Activated CD8-positive, alpha-beta memory T cell treated with anti-CD3 and anti-CD28 coated beads for 4 hours (primary cell): ENCODE measurements at regions not wholly inside any gene's neighbourhood (a gene's known extent, or its start where the extent isn't known, plus 50 kb on each side); places are given as distances from the start of the nearest gene placed in this dataset.

Source experiments
- DNase-seq, 2 donors: peaks; one replicate each; pipeline ENCODE4 v3.0.0-alpha.2; 2020; ENCODE audit warnings: low read depth in 2 of 2

- DNase-seq, result no peak
Measured at GRCh38 chr1:244196571-244197285, 145.6 kb downstream of the ZBTB18 start.

DNA sequence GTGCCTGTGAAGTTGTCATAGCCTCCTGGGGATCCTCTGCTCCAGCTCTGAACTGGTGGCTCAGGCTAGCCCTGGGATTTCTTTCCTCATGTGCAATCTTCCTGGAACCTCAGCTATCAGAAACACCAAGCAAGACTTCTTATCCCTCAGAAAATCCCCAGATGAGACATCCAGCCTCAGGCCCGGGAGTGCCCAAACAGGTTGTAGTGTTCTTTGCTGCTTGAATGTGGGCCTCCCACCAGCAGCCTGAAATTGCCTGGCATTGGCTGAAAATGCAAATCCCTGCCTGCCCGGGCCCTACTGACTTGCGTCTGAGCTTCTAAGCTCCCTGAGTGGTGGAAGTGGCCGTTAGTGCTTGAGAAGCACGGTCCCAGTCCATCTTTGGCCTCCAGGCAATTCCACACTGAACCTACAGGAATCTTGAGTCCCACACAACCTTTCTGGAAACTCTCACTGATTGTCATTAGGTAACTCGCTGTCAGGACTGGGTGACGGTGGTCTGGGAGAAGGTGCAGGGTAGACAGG lies 146.8 kb downstream of the ZBTB18 start:
- no peak for DNase-seq

DNA sequence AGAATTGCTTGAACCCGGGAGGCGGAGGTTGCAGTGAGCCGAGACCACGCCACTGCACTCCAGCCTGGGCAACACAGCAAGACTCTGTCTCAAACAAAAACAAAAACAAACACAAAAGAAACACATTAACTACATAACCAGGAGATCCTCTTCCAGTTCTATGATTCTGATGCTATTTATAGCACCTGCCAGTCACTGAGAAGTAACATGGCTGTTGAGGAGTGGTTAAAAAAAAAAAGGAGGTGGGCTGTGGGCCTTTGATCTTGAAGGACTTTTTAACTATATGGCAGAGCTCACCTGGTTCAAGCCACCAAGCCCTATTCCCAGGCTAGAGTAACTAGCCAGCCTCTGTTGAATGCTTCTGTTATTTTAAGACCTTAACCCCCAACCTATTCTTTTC lies 148.8 kb downstream of the ZBTB18 start:
- no peak for DNase-seq

GRCh38 chr1:244200596-244200995 lies 149.5 kb downstream of the ZBTB18 start:
- DNase-seq, result no peak

GRCh38 chr1:244201750-244202149 lies 150.7 kb downstream of the ZBTB18 start:
- no peak for DNase-seq

GRCh38 chr1:244204004-244204403 lies 152.9 kb downstream of the ZBTB18 start:
- no peak for DNase-seq

DNA sequence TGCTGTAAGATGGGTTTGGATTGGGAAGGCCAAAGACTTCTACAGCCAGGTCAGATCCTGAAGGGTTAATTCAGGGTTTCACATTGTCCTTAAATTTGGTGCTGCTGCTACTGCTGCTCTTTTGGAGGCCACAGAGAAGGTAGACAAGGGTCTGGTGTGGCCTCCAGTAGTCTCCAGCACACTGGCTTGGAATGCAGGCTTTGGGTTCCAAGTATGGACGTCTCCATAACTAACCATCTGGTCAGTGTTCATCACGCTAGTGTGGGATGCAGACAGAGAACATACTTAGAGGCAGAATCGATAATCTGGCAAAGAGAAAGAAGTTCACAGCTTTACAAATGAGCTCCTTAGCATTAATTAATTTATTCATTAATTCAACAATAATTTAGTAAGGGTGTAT lies 154.1 kb downstream of the ZBTB18 start:
- no peak for DNase-seq

DNA sequence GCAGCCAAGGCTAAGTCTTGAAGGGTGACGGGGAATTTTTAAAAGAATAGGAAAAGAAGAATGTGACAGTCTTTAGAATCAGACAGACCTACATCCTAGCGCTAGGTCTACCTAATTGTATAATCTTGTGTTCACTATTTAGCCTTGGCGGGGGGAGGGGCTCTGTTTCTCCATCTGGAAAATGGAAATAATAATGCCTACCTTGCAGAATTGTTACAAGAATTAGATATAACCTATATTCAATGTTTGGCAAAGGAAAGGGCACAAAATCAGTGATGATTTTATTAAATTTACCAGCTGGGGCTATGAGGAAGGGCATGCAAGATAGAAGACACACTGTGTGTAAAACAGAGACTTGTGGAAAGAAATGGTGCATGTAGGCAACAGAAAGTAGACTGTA lies 154.8 kb downstream of the ZBTB18 start:
- no peak for DNase-seq

DNA sequence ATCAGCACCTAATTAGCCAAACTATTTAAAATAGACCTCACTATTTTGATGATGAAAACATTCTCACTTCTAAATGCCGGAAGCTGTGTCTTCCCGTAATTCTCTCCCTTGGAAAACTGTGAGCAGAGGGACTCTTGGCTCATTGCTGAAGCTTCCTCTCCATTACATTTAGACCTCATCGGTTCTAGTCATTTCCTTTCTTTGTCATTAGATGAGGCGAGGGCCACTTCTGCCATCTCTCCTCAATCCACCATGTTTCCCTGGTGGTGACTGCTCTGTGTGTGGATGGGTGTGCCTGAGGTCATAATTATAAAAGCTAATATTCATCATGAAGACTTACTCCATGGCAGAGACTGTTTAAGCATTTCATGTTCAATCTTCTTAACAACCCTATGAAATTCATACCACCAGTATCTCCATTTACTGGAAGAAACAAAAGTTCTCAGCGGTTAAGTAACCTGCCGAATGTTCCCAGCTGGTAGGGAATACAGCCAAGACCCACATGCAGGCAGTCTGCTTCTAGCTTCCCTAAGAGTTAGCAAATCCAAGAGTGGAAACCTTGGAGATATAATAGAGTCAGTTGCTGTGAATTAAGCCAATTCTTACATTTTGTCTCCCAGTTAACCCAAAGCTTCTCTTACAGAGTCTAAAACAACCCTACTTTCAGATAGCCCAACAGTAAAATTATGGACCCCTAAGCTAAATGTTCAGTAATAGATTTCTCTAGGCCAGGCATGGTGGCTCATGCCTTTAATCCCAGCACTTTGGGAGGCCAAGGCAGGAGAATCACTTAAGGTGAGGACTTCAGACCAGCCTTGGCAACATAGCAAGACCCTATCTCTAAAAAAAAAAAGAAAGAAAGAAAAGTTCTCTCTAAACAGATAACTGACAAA lies 156.2 kb downstream of the ZBTB18 start:
- DNase-seq, result no peak

DNA sequence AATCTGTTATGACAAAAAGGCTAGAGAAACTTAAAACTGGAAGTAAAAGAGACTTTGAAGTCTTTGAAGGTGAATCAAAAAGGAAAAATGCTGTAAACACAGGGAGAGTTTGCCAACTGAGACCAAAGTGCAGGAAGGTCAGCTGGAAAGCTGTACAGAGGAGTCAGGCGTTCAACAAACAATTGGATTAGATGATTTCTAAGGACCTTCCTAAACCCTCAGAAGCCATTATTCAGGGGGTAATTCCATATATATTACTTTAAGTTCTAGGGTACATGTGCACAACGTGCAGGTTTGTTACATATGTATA lies 156.8 kb downstream of the ZBTB18 start:
- DNase-seq, result no peak

GRCh38 chr1:244209955-244210354 lies 158.9 kb downstream of the ZBTB18 start:
- no peak for DNase-seq

GRCh38 chr1:244210884-244211558 lies 159.9 kb downstream of the ZBTB18 start:
- DNase-seq, result no peak

DNA sequence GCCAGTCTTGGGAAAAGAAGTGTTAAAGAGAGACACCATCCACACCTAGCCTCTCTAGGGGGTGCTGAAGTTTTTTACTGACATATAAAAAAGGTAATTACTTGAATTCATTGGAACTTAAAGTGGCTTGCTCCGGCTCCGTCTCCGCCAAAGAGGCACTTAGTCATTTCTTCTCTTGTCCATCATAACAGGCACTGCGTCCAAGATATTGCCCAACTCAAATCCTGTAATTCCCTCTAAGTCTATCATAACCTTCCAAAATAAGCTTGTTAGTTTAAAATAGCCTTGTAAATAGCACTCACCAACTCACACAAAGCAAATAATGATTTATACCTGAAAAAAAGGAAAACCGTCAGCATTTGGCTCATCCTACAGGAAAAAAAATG lies 160.5 kb downstream of the ZBTB18 start:
- DNase-seq, result no peak

GRCh38 chr1:244212219-244212618 lies 161.1 kb downstream of the ZBTB18 start:
- no peak for DNase-seq

GRCh38 chr1:244212797-244213475 lies 161.9 kb downstream of the ZBTB18 start:
- no peak for DNase-seq

GRCh38 chr1:244214009-244214967 lies 163.2 kb downstream of the ZBTB18 start:
- DNase-seq, result no peak

GRCh38 chr1:244216836-244217235 lies 165.8 kb downstream of the ZBTB18 start:
- no peak for DNase-seq

GRCh38 chr1:244217711-244218110 lies 166.6 kb downstream of the ZBTB18 start:
- DNase-seq, result no peak

- DNase-seq, result no peak
Measured at GRCh38 chr1:244218220-244218619, 167.1 kb downstream of the ZBTB18 start.

- DNase-seq, result no peak
Measured at GRCh38 chr1:244219149-244219548, 168.1 kb downstream of the ZBTB18 start.

DNA sequence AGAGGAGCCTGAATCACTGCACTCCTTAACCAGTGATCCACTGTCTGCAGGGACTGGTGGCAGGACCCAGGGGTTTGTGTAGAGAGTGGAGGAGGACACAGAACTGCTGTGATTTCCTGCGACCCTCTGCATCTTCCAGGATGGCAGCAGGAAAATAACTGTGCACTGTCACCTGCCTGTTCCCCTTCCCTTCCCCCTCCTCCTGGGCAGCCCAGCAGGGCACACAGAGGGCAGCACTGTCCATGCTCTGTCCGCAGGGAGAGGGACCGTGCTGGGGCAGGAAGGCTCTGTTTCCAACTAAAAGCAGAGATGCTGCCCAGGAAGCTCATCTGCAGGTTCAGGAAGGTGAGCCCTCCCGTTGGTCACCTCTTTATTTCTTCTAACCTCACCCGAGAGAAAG lies 168.7 kb downstream of the ZBTB18 start:
- DNase-seq, result no peak
